ENCODE measurements at regions not wholly inside any gene's neighbourhood (a gene's known extent, or its start where the extent isn't known, plus 50 kb on each side); places are given as distances from the start of the nearest gene placed in this dataset.
"Not testable (repeated sequence)": the region's sequence is repeated elsewhere in the genome, so short reads cannot be mapped to it uniquely, and the experiment has no call there.

- no peak for DNase-seq
These were observed 61.1 kb upstream of the SEM1 start for GRCh38 chr7:96770758-96771157.

- DNase-seq: no peak
These were observed 62.6 kb upstream of the SEM1 start for GRCh38 chr7:96772139-96772694.

GRCh38 chr7:96773483-96773882, 63.8 kb upstream of the SEM1 start:
- no peak for DNase-seq

GRCh38 chr7:96774358-96774757, 64.7 kb upstream of the SEM1 start:
- no peak for DNase-seq

- no peak for DNase-seq
These were observed 65.4 kb upstream of the SEM1 start for GRCh38 chr7:96775046-96775445.

- peak; percentile 4 for DNase-seq
These were observed 68.6 kb upstream of the SEM1 start for GRCh38 chr7:96778263-96778662.

GRCh38 chr7:96781919-96782318, 72.3 kb upstream of the SEM1 start:
- DNase-seq: no peak

GRCh38 chr7:96782686-96783298, 73.1 kb upstream of the SEM1 start:
- DNase-seq: not testable (repeated sequence)

GRCh38 chr7:96784597-96784996, 75.0 kb upstream of the SEM1 start:
- DNase-seq: no peak

- DNase-seq: no peak
These were observed 76.8 kb upstream of the SEM1 start for GRCh38 chr7:96786261-96786997.

- DNase-seq: no peak
These were observed 77.4 kb upstream of the SEM1 start for GRCh38 chr7:96786998-96787395.

- no peak for DNase-seq
These were observed 80.3 kb upstream of the SEM1 start for GRCh38 chr7:96789914-96790313.

GRCh38 chr7:96792115-96792514, 82.5 kb upstream of the SEM1 start:
- no peak for DNase-seq

- DNase-seq: no peak
These were observed 84.4 kb upstream of the SEM1 start for GRCh38 chr7:96794063-96794462.

- DNase-seq: no peak
These were observed 90.5 kb upstream of the SEM1 start for GRCh38 chr7:96800122-96800521.

GRCh38 chr7:96800824-96801223, 91.2 kb upstream of the SEM1 start:
- DNase-seq: no peak

- no peak for DNase-seq
These were observed 109.6 kb upstream of the SEM1 start for GRCh38 chr7:96819111-96819700.

- DNase-seq: not testable (repeated sequence)
These were observed 111.5 kb upstream of the SEM1 start for GRCh38 chr7:96821131-96821530.

- no peak for DNase-seq
These were observed 113.2 kb upstream of the SEM1 start for GRCh38 chr7:96822824-96823223.

GRCh38 chr7:96823274-96823673, 113.6 kb upstream of the SEM1 start:
- DNase-seq: no peak

GRCh38 chr7:96824686-96825085, 115.0 kb upstream of the SEM1 start:
- no peak for DNase-seq

- no peak for DNase-seq
These were observed 115.6 kb upstream of the SEM1 start for GRCh38 chr7:96825285-96825684.

GRCh38 chr7:96826089-96826488, 116.4 kb upstream of the SEM1 start:
- no peak for DNase-seq

- no peak for DNase-seq
These were observed 118.1 kb upstream of the SEM1 start for GRCh38 chr7:96827701-96828100.
